ENCODE measurements at regions not wholly inside any gene's neighbourhood (a gene's known extent, or its start where the extent isn't known, plus 50 kb on each side); places are given as distances from the start of the nearest gene placed in this dataset.
"Not testable (repeated sequence)": the region's sequence is repeated elsewhere in the genome, so short reads cannot be mapped to it uniquely, and the experiment has no call there.

DNA sequence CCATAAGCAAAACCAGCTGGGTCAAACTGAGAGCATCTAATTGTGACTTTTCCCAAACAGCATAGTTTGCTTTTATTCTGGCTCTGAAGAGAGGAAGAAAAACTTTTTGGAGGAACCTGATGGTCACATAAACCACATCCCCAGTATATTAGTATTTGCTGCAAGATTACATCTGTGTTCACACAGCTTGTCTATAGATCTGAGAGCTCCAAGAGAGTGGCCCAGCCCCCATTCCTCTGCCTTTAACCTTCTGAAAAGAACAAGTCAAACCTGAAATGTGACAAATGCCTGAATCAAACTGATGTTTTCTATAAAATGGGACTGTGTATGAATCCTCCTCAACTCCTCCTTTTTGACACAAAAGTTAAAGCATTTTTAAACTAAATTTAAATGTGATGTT, 435.2 kb downstream of the ZNF479 start:
- H3K9me3 ChIP-seq (ENCODE audit: control insufficient read depth, low read length): peaks cover 27% of the 10 kb centered on the region
- not testable (repeated sequence) for H2AFZ ChIP-seq (ENCODE audit: low read depth, low read length); H3K18ac ChIP-seq (ENCODE audit: low read depth in 1 of 2, low read length in 2 of 2); H3K27ac ChIP-seq (ENCODE audit: low read length, poor library complexity, severe bottlenecking); H3K4ac ChIP-seq (ENCODE audit: low read depth in 1 of 2, low read length in 2 of 2); DNase-seq; H2BK12ac ChIP-seq (ENCODE audit: low read length in 2 of 2); H3K79me1 ChIP-seq (replicated peaks; ENCODE audit: low read length, poor library complexity, severe bottlenecking); H3K23ac ChIP-seq (ENCODE audit: low read length in 2 of 2); H3K4me1 ChIP-seq (ENCODE audit: control insufficient read depth, insufficient read depth, low read depth, low read length); H3K9ac ChIP-seq (ENCODE audit: low read length); H2AK5ac ChIP-seq (ENCODE audit: low read length, severe bottlenecking); H3K27me3 ChIP-seq (ENCODE audit: control insufficient read depth in 1 of 2, insufficient read depth in 1 of 2, low read length in 2 of 2); H3K4me2 ChIP-seq (ENCODE audit: low read length, poor library complexity, severe bottlenecking); H3K14ac ChIP-seq (ENCODE audit: low read length in 2 of 2); H3K36me3 ChIP-seq (ENCODE audit: control insufficient read depth in 1 of 2, insufficient read depth in 2 of 2, low read depth in 1 of 2, low read length in 2 of 2); H3K4me3 ChIP-seq (ENCODE audit: insufficient read depth in 1 of 2, low read depth in 1 of 2, low read length in 2 of 2); H4K91ac ChIP-seq (ENCODE audit: low read length); H2BK15ac ChIP-seq (ENCODE audit: low read depth, poor library complexity, severe bottlenecking); H2BK5ac ChIP-seq (ENCODE audit: low read depth, low read length, poor library complexity, severe bottlenecking); H2BK120ac ChIP-seq (ENCODE audit: low read depth, low read length); H4K8ac ChIP-seq (ENCODE audit: low read length)

DNA sequence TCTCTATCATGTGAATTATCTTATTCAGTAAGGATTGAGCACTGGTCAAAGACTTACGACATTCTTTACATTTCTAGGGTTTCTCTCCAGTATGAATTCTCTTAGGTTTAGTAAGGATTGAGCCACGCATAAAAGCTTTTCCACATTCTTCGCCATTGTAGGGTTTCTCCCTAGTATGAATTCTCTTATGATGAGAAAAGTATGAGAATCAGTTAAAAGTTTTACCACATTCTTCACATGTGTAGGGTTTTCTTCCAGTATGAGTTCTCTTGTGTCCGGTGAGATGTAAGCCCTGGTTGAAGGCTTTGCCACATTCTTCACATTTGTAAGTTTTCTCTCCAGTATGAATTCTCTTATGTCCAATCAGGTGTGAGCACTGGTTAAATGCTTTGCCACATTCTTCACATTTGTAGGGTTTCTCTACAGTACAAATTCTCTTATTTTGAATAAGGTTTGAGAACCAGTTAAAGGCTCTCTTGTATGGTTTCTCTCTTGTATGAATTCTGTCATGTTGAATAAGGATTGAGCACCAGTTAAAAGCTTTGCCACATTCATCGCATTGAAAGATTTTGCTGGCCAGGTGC, 445.9 kb downstream of the ZNF479 start:
- 100% methylated on average over 1 of the region's 5 CpGs for whole genome bisulfite sequencing
- Histone ChIP-seq H2BK120ac (ENCODE audit: low read depth, low read length) (no peak overlapping the region), H3K27ac (ENCODE audit: low read length, poor library complexity, severe bottlenecking) (no peak overlapping the region)

DNA sequence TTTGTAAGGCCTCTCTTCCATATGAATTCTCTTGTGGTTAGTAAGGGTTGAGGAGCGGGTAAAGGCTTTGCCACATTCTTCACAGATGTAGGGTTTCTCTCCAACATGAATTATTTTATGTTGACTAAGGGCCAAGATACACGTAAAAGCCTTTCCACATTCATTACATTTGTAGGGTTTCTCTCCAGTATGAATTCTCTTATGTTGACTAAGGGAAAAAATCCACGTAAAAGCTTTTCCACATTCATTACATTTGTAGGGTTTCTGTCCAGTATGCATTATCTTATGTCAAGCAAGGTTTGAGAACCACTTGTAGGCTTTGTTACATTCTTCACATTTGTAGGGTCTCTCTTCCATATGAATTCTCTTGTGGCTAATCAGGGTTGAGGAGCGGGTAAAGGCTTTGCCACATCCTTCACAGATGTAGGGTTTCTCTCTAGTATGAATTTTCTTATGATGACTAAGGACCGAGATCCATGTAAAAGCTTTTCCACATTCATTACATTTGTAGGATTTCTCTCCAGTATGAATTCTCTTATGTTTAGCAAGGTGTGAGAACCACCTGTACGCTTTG, 493.0 kb downstream of the ZNF479 start:
- no peak overlapping the region for H3K4ac ChIP-seq (ENCODE audit: low read depth in 1 of 2, low read length in 2 of 2)
- H3K14ac ChIP-seq (ENCODE audit: low read length in 2 of 2): no peak overlapping the region
- H3K4me1 ChIP-seq (ENCODE audit: control insufficient read depth, insufficient read depth, low read depth, low read length): no peaks in the 10 kb centered on the region
- 77% methylated on average over 1 of the region's 6 CpGs for WGBS
- no peak overlapping the region for H4K8ac ChIP-seq (ENCODE audit: low read length)
- DNase-seq: no peak
- no peak overlapping the region for H3K27ac ChIP-seq (ENCODE audit: low read length, poor library complexity, severe bottlenecking)
- peak overlapping the region in 1 of 2 experiments; percentile 13 for H3K4me3 ChIP-seq (ENCODE audit: insufficient read depth in 1 of 2, low read depth in 1 of 2, low read length in 2 of 2)
- H3K23ac ChIP-seq (ENCODE audit: low read length in 2 of 2): no peak overlapping the region
- no peak overlapping the region for H4K91ac ChIP-seq (ENCODE audit: low read length)
- H3K27me3 ChIP-seq (ENCODE audit: control insufficient read depth in 1 of 2, insufficient read depth in 1 of 2, low read length in 2 of 2): no peaks in the 10 kb centered on the region
- H3K18ac ChIP-seq (ENCODE audit: low read depth in 1 of 2, low read length in 2 of 2): no peak overlapping the region
- H3K36me3 ChIP-seq (ENCODE audit: control insufficient read depth in 1 of 2, insufficient read depth in 2 of 2, low read depth in 1 of 2, low read length in 2 of 2): no peaks in the 10 kb centered on the region
- no peak overlapping the region for H2BK120ac ChIP-seq (ENCODE audit: low read depth, low read length)
- H2BK5ac ChIP-seq (ENCODE audit: low read depth, low read length, poor library complexity, severe bottlenecking): no peak overlapping the region
- no peak overlapping the region for H3K4me2 ChIP-seq (ENCODE audit: low read length, poor library complexity, severe bottlenecking)
- no peak overlapping the region for H2AK5ac ChIP-seq (ENCODE audit: low read length, severe bottlenecking)
- no peak overlapping the region for H3K9ac ChIP-seq (ENCODE audit: low read length)
- no peak overlapping the region for H2BK15ac ChIP-seq (ENCODE audit: low read depth, poor library complexity, severe bottlenecking)
- no peaks in the 10 kb centered on the region for H3K79me1 ChIP-seq (replicated peaks; ENCODE audit: low read length, poor library complexity, severe bottlenecking)
- H2AFZ ChIP-seq (ENCODE audit: low read depth, low read length): no peak overlapping the region
- no peak overlapping the region for H2BK12ac ChIP-seq (ENCODE audit: low read length in 2 of 2)
- H3K9me3 ChIP-seq (ENCODE audit: control insufficient read depth, low read length): peaks cover 83% of the 10 kb centered on the region

More for the DNA sequence above, 445.9 kb downstream of the ZNF479 start:
- H2BK15ac ChIP-seq (ENCODE audit: low read depth, poor library complexity, severe bottlenecking): no peak overlapping the region
- H3K9ac ChIP-seq (ENCODE audit: low read length): no peak overlapping the region
- peak overlapping the region in 1 of 2 experiments; percentile 29 for H3K4me3 ChIP-seq (ENCODE audit: insufficient read depth in 1 of 2, low read depth in 1 of 2, low read length in 2 of 2)
- no peak overlapping the region for H3K4ac ChIP-seq (ENCODE audit: low read depth in 1 of 2, low read length in 2 of 2)
- H2BK12ac ChIP-seq (ENCODE audit: low read length in 2 of 2): no peak overlapping the region
- no peak overlapping the region for H2AK5ac ChIP-seq (ENCODE audit: low read length, severe bottlenecking)
- H3K36me3 ChIP-seq (ENCODE audit: control insufficient read depth in 1 of 2, insufficient read depth in 2 of 2, low read depth in 1 of 2, low read length in 2 of 2): no peaks in the 10 kb centered on the region
- H3K14ac ChIP-seq (ENCODE audit: low read length in 2 of 2): no peak overlapping the region
- H3K18ac ChIP-seq (ENCODE audit: low read depth in 1 of 2, low read length in 2 of 2): no peak overlapping the region
- H3K4me2 ChIP-seq (ENCODE audit: low read length, poor library complexity, severe bottlenecking): no peak overlapping the region
- no peak overlapping the region for H4K8ac ChIP-seq (ENCODE audit: low read length)
- H2BK5ac ChIP-seq (ENCODE audit: low read depth, low read length, poor library complexity, severe bottlenecking): no peak overlapping the region
- no peaks in the 10 kb centered on the region for H3K4me1 ChIP-seq (ENCODE audit: control insufficient read depth, insufficient read depth, low read depth, low read length)
- H3K23ac ChIP-seq (ENCODE audit: low read length in 2 of 2): no peak overlapping the region
- H2AFZ ChIP-seq (ENCODE audit: low read depth, low read length): no peak overlapping the region
- peaks cover 77% of the 10 kb centered on the region for H3K9me3 ChIP-seq (ENCODE audit: control insufficient read depth, low read length)
- no peak for DNase-seq
- H3K27me3 ChIP-seq (ENCODE audit: control insufficient read depth in 1 of 2, insufficient read depth in 1 of 2, low read length in 2 of 2): no peaks in the 10 kb centered on the region
- H3K79me1 ChIP-seq (replicated peaks; ENCODE audit: low read length, poor library complexity, severe bottlenecking): no peaks in the 10 kb centered on the region
- no peak overlapping the region for H4K91ac ChIP-seq (ENCODE audit: low read length)

DNA sequence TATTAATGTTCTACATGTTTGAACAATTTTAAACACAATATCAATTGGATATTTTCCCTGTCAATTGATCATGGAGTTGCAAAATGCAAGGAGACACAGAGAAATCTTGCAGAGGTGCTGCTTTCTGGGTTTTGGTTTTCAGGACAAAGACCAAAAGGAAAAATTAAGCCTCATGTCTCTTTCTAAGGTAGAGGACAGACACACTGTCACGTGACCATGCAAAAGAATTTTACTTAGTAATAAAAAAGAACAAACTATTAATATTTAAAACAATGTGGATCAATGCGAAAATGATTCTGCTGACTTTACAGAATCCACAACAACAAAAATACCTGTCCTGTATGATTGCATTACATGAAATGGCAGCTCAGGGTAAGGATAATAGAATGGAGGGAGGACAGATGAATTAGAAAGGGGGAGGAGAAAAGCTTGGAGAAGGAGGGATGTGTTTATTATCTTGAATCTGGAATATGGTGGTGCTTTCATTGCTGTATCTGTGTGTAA, 493.7 kb upstream of the NUPR2 start:
- Histone ChIP-seq H3K14ac (ENCODE audit: low read length in 2 of 2) (no peak overlapping the region), H2BK5ac (ENCODE audit: low read depth, low read length, poor library complexity, severe bottlenecking) (no peak overlapping the region), H3K23ac (ENCODE audit: low read length in 2 of 2) (no peak overlapping the region), H3K36me3 (ENCODE audit: control insufficient read depth in 1 of 2, insufficient read depth in 2 of 2, low read depth in 1 of 2, low read length in 2 of 2) (no peaks in the 10 kb centered on the region), H2BK120ac (ENCODE audit: low read depth, low read length) (no peak overlapping the region), H3K4me3 (ENCODE audit: insufficient read depth in 1 of 2, low read depth in 1 of 2, low read length in 2 of 2) (no peak overlapping the region), H2AFZ (ENCODE audit: low read depth, low read length) (no peak overlapping the region), H4K91ac (ENCODE audit: low read length) (no peak overlapping the region), H3K9ac (ENCODE audit: low read length) (no peak overlapping the region), H3K4me1 (ENCODE audit: control insufficient read depth, insufficient read depth, low read depth, low read length) (no peaks in the 10 kb centered on the region), H3K9me3 (ENCODE audit: control insufficient read depth, low read length) (peaks cover 71% of the 10 kb centered on the region), H3K27me3 (ENCODE audit: control insufficient read depth in 1 of 2, insufficient read depth in 1 of 2, low read length in 2 of 2) (no peaks in the 10 kb centered on the region), H3K4me2 (ENCODE audit: low read length, poor library complexity, severe bottlenecking) (no peak overlapping the region), H2BK15ac (ENCODE audit: low read depth, poor library complexity, severe bottlenecking) (no peak overlapping the region), H2AK5ac (ENCODE audit: low read length, severe bottlenecking) (no peak overlapping the region), H4K8ac (ENCODE audit: low read length) (no peak overlapping the region), H3K79me1 (replicated peaks; ENCODE audit: low read length, poor library complexity, severe bottlenecking) (no peaks in the 10 kb centered on the region), H3K18ac (ENCODE audit: low read depth in 1 of 2, low read length in 2 of 2) (no peak overlapping the region), H3K27ac (ENCODE audit: low read length, poor library complexity, severe bottlenecking) (no peak overlapping the region), H3K4ac (ENCODE audit: low read depth in 1 of 2, low read length in 2 of 2) (no peak overlapping the region), H2BK12ac (ENCODE audit: low read length in 2 of 2) (no peak overlapping the region)
- no peak for DNase-seq
- WGBS: no CpG with 5 or more reads among the region's 2 CpGs
